ENCODE measurements at regions not wholly inside any gene's neighbourhood (a gene's known extent, or its start where the extent isn't known, plus 50 kb on each side); places are given as distances from the start of the nearest gene placed in this dataset.

- TF ChIP-seq CTCF (IDR thresholded peaks at IDR 0.05) = no peak
- no peak for ATAC-seq (ENCODE audit: low FRiP score)
- DNase-seq (ENCODE audit: low spot score) = no peak
These were observed 164.0 kb upstream of the BCOR start for GRCh38 chrX:40261833-40262156.

- no peak for ATAC-seq (ENCODE audit: low FRiP score)
- TF ChIP-seq CTCF (IDR thresholded peaks at IDR 0.05) = no peak
- DNase-seq (ENCODE audit: low spot score) = no peak
These were observed 162.5 kb upstream of the BCOR start for GRCh38 chrX:40260146-40260747.

- no peak for ATAC-seq (ENCODE audit: low FRiP score)
- TF ChIP-seq CTCF (IDR thresholded peaks at IDR 0.05) = no peak
- no peak for DNase-seq (ENCODE audit: low spot score)
These were observed 161.2 kb upstream of the BCOR start for GRCh38 chrX:40258909-40259308.

GRCh38 chrX:40253771-40254170 is 156.0 kb upstream of the BCOR start:
- ATAC-seq (ENCODE audit: low FRiP score) (no peak), DNase-seq (ENCODE audit: low spot score) (no peak)
- TF ChIP-seq CTCF (IDR thresholded peaks at IDR 0.05) = no peak

GRCh38 chrX:40249582-40249981 is 151.8 kb upstream of the BCOR start:
- DNase-seq (ENCODE audit: low spot score) (no peak), ATAC-seq (ENCODE audit: low FRiP score) (no peak)
- no peak for TF ChIP-seq CTCF (IDR thresholded peaks at IDR 0.05)

GRCh38 chrX:40248822-40249221 is 151.1 kb upstream of the BCOR start:
- no peak for TF ChIP-seq CTCF (IDR thresholded peaks at IDR 0.05)
- ATAC-seq (ENCODE audit: low FRiP score) (no peak), DNase-seq (ENCODE audit: low spot score) (no peak)

GRCh38 chrX:40247848-40248622 is 150.3 kb upstream of the BCOR start:
- ATAC-seq (ENCODE audit: low FRiP score) = no peak

More at GRCh38 chrX:40247848-40248622, 150.3 kb upstream of the BCOR start:
- TF ChIP-seq CTCF (IDR thresholded peaks at IDR 0.05) = no peak
- no peak for DNase-seq (ENCODE audit: low spot score)
